Urothelium cell line (cell line): ENCODE measurements at regions not wholly inside any gene's neighbourhood (a gene's known extent, or its start where the extent isn't known, plus 50 kb on each side); places are given as distances from the start of the nearest gene placed in this dataset.
"Not testable (repeated sequence)": the region's sequence is repeated elsewhere in the genome, so short reads cannot be mapped to it uniquely, and the experiment has no call there.

Experiments used
- DNase-seq: peaks from one replicate; pipeline ENCODE4 v3.0.0; 2011; ENCODE audit warnings: low spot score, mixed read lengths
- FAIRE-seq: peaks from 2 replicates; lab custom pipeline; 2011; peaks lifted over from hg19 to GRCh38; lab: Jason Lieb, UNC

- DNase-seq (no peak), FAIRE-seq (peak; percentile 5)
Observed at GRCh38 chr10:78406648-78407008, 373.0 kb downstream of the RPS24 start.

GRCh38 chr10:78407009-78407711 is 373.5 kb downstream of the RPS24 start:
- FAIRE-seq (peak; percentile 9), DNase-seq (peak; percentile 90)

GRCh38 chr10:78407966-78408365 is 374.3 kb downstream of the RPS24 start:
- no peak for FAIRE-seq
- no peak for DNase-seq

GRCh38 chr10:78408671-78409472 is 375.2 kb downstream of the RPS24 start:
- DNase-seq, result no peak
- no peak for FAIRE-seq

- no peak for DNase-seq
- no peak for FAIRE-seq
Observed at GRCh38 chr10:78410046-78410965, 376.6 kb downstream of the RPS24 start.

GRCh38 chr10:78411716-78412115 is 378.1 kb downstream of the RPS24 start:
- FAIRE-seq (no peak), DNase-seq (no peak)

- no peak for DNase-seq
- no peak for FAIRE-seq
Observed at GRCh38 chr10:78412605-78413004, 378.9 kb downstream of the RPS24 start.

GRCh38 chr10:78413076-78414055 is 379.7 kb downstream of the RPS24 start:
- DNase-seq (no peak), FAIRE-seq (no peak)

- FAIRE-seq (no peak), DNase-seq (no peak)
Observed at GRCh38 chr10:78414380-78414779, 380.7 kb downstream of the RPS24 start.

- FAIRE-seq, result no peak
- DNase-seq, result no peak
Observed at GRCh38 chr10:78415111-78415510, 381.4 kb downstream of the RPS24 start.

- DNase-seq, result no peak
- FAIRE-seq, result no peak
Observed at GRCh38 chr10:78416031-78417011, 382.7 kb downstream of the RPS24 start.

GRCh38 chr10:78417425-78418370 is 384.0 kb downstream of the RPS24 start:
- no peak for DNase-seq
- no peak for FAIRE-seq

- no peak for FAIRE-seq
Observed at GRCh38 chr10:78419481-78420265, 386.0 kb downstream of the RPS24 start.

GRCh38 chr10:78420946-78421735 is 387.5 kb downstream of the RPS24 start:
- no peak for DNase-seq
- FAIRE-seq, result no peak

More at GRCh38 chr10:78419481-78420265, 386.0 kb downstream of the RPS24 start:
- DNase-seq, result no peak

GRCh38 chr10:78424050-78424449 is 390.4 kb downstream of the RPS24 start:
- DNase-seq, FAIRE-seq: not testable (repeated sequence)

- no peak for FAIRE-seq
- DNase-seq, result no peak
Observed at GRCh38 chr10:78424723-78425122, 391.1 kb downstream of the RPS24 start.
